H54 (cell line): ENCODE measurements at regions not wholly inside any gene's neighbourhood (a gene's known extent, or its start where the extent isn't known, plus 50 kb on each side); places are given as distances from the start of the nearest gene placed in this dataset.
"Not testable (repeated sequence)": the region's sequence is repeated elsewhere in the genome, so short reads cannot be mapped to it uniquely, and the experiment has no call there.

Experiments used
- DNase-seq: peaks from one replicate; pipeline ENCODE4 v3.0.0; 2011; ENCODE audit warnings: low spot score, mixed read lengths; ENCODE audit not compliant: insufficient read length
- FAIRE-seq: peaks from 3 replicates; lab custom pipeline; 2011; peaks lifted over from hg19 to GRCh38; lab: Jason Lieb, UNC
- POLR2A ChIP-seq: IDR thresholded peaks from 2 replicates; pipeline ENCODE4 v1.6.1; 2011; ENCODE audit warnings: low read depth, mild to moderate bottlenecking, low read length

- DNase-seq (no peak), FAIRE-seq (no peak)
- TF ChIP-seq POLR2A, result no peak
These were observed 83.3 kb upstream of the SLC66A3 start for GRCh38 chr2:11071939-11072338.

DNA sequence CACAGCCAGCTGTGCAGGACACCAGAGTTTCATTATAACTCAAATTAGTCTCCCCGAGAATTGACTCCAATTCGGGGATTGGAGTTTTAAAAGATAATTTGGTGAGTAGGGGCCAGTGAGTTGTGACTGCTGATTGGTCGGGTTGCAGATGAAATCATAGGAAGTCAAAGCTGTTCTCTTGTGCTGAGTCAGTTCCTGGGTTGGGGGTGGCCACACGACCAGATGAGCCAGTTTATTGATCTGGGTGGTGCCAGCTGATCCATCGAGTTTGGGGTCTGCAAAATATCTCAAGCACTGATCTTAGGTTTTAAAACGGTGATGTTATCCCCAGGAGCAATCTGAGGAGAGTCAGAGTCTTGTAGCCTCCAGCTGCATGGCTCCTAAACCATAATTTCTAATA is 82.7 kb upstream of the SLC66A3 start:
- FAIRE-seq, result no peak
- no peak for TF ChIP-seq POLR2A
- DNase-seq, result no peak

DNA sequence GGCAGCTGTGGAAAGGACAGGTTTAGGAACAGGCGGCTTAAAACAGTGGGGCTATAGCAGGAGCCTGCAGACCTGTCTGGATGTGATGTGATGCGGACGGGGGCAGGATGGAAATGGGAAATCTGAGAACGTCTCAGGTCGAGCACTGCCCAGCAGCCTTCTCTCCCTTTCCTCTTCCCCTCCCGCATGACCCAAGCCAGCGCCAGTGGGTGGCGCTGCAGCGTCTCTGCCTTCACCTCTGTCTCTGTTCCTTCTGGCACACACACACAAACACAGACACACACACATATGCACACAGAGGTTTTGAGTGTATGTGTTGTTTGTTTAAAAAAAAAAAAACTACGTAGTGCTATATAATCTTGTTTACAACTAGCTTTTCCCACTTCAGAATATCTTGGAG is 82.0 kb upstream of the SLC66A3 start:
- FAIRE-seq (no peak), DNase-seq (no peak)
- TF ChIP-seq POLR2A, result no peak

GRCh38 chr2:11073776-11074175 is 81.5 kb upstream of the SLC66A3 start:
- DNase-seq, result no peak

DNA sequence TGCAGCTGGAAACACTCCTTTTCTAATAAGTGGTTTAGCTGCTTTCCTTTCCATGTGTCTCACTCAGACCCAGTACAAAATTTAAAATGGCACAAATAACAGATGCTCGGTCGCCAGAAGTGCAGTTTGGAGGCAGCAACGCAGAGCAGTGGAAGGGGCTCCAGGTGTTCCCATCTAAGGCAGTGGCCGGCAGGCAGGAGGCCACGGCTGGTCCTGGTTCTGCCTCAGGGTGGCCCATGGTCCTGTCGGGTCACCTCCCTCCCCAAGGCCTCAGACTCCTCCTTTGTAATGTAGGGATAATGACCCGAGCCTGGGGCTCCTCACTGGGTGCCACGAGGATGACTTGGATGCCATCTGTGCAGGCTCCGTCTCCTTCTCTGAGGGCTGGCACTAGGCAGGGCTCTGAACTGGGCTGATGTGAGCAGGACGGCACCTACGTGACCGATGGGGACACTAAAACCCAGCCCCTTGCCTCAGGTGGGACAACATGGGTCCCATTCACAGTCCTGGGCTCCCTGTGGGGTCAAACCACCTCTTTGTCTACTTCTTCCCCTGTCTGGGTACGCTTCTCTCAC is 80.9 kb upstream of the SLC66A3 start:
- DNase-seq (no peak), FAIRE-seq (no peak)
- TF ChIP-seq POLR2A, result no peak

More at GRCh38 chr2:11073776-11074175, 81.5 kb upstream of the SLC66A3 start:
- FAIRE-seq, result no peak
- TF ChIP-seq POLR2A, result no peak

- FAIRE-seq (no peak), DNase-seq (no peak)
- no peak for TF ChIP-seq POLR2A
These were observed 80.0 kb upstream of the SLC66A3 start for GRCh38 chr2:11075221-11075620.

DNA sequence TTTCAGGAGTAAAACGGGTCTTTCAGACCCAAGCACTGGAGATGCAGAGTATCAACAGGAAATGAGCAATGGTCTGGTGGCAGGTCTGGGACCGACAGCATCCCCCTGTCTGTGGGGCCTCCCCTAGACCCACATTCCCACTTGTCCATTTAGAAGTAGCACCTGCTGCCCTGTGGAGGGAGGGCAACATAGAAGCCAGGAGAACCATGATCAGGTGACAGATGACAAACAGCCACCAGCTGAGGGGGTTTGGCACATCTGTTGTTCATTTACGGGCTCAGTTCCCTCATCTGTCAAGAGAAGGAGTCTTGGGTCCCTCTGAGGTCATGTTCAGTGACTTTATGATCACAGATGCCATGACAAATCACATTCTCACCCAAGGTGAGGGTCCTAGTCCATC is 77.9 kb upstream of the SLC66A3 start:
- DNase-seq (no peak), FAIRE-seq (no peak)
- TF ChIP-seq POLR2A, result no peak

DNA sequence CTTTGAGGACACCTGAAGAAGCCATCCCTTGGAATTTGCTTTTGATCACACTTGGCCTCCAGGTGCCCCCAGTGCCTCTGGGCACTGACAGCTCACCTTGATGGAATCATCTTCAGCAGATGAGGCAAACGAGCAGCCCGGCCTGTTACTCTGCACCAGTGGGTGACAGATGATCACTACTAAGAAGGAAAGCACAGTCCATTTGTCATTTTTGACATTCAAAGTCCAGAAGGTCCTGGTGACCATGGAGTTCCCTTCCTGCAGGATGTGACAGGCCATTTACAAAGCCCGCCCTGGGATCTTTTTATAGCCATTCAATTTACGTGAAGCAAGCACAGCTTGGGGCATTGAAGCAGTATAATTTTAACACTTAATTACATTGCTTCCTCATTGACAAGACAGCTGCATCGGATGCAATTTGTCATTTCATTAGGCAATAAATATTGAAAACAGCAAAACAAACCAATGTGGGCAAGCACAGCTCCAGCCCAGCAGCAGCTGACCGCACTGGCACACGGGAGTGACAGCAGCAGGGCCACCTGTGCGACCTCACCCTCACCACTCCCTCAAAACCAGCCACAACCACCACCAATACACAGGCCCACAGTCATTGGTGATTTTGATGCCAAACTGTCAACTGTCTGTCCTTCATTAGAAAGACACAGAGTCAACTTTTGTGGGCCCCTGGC is 76.0 kb upstream of the SLC66A3 start:
- no peak for FAIRE-seq

GRCh38 chr2:11080253-11081115 is 74.8 kb upstream of the SLC66A3 start:
- TF ChIP-seq POLR2A, result no peak
- DNase-seq, result no peak
- FAIRE-seq, result no peak

More for the DNA sequence above, 76.0 kb upstream of the SLC66A3 start:
- TF ChIP-seq POLR2A, result no peak
- DNase-seq, result no peak

GRCh38 chr2:11082880-11083279 is 72.4 kb upstream of the SLC66A3 start:
- FAIRE-seq, result no peak
- no peak for TF ChIP-seq POLR2A
- no peak for DNase-seq

GRCh38 chr2:11088821-11089220 is 66.4 kb upstream of the SLC66A3 start:
- DNase-seq, FAIRE-seq: not testable (repeated sequence)

GRCh38 chr2:11090187-11090586 is 65.1 kb upstream of the SLC66A3 start:
- TF ChIP-seq POLR2A, result no peak
- FAIRE-seq (no peak), DNase-seq (no peak)

DNA sequence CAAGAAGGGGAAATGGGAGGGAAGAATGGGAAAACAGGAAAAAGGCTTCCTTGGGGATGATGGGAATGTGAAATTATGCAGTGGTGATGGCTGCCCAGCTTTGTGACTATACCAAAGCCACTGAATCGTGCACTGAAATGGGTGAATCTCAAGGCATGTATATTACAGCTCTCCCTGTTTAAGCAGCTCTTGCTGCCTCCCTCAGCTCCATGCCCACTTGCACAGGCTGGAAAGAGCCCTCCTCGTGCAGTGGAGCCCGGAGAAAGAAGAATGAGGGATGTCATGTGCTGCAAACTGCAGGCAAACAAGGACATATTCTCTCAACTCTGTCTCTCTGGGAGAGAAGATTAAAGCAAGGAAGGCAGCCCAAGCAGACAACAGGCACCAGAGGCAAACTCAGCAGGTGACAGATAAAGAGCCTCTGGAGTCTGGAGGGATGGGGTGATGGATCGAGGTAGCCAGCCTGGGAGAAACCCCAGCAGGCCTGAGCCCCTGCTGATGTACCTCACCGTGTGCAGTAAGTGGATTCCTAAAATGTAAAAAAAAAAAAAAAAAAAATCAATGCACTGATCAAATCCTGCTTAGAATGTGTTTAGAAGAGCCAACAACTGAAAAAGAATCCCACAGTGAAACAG is 62.4 kb upstream of the SLC66A3 start:
- TF ChIP-seq POLR2A, result no peak
- no peak for DNase-seq
- FAIRE-seq, result no peak

DNA sequence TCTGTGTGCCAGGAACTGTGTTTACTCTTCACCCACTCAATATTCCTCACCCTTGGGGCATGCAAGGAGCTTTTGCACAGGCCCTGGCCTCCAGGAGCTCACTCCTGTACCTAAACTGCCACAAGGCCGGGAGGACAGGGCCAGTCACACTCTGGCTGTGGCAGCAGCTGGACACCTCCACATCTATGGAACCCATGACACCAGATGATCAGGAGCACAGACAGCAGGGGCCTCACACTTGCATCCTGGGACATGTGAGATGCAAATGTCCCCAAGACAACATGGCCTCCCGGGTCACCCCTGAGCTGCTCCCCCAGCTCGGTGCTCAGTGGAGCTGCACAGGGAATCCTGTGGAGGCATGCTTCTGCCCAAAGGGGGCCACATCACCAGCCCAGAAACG is 61.8 kb upstream of the SLC66A3 start:
- FAIRE-seq, result no peak
- TF ChIP-seq POLR2A, result no peak
- DNase-seq, result no peak
